ENCODE measurements at regions not wholly inside any gene's neighbourhood (a gene's known extent, or its start where the extent isn't known, plus 50 kb on each side); places are given as distances from the start of the nearest gene placed in this dataset.

- ATAC-seq (ENCODE audit: insufficient read depth, low read depth) (no peak), DNase-seq (no peak)
- TF ChIP-seq CTCF (IDR thresholded peaks at IDR 0.05; ENCODE audit: borderline replicate concordance, extremely low read depth, low read length, poor library complexity, severe bottlenecking) (peak; percentile 3), EZH2 (IDR thresholded peaks at IDR 0.05; ENCODE audit: borderline replicate concordance, low read depth, low read length, severe bottlenecking) (no peak)
- H3K27me3 ChIP-seq (ENCODE audit: insufficient read depth, low read length, poor library complexity), result no peaks in the 10 kb centered on the region
- no peak overlapping the region for H3K9ac ChIP-seq (ENCODE audit: low read depth, low read length)
- H3K79me2 ChIP-seq (ENCODE audit: insufficient read depth, low read length), result no peaks in the 10 kb centered on the region
- no peaks in the 10 kb centered on the region for H3K36me3 ChIP-seq (ENCODE audit: insufficient read depth, low read length)
- H3K4me1 ChIP-seq (ENCODE audit: insufficient read depth, low read length), result no peaks in the 10 kb centered on the region
- H3K4me3 ChIP-seq (ENCODE audit: low read depth in 1 of 2, low read length in 2 of 2), result no peak overlapping the region
- H2AFZ ChIP-seq (ENCODE audit: low read depth, low read length), result no peak overlapping the region
- H3K4me2 ChIP-seq (ENCODE audit: insufficient read depth, low read length), result no peak overlapping the region
- H4K20me1 ChIP-seq (ENCODE audit: insufficient read depth, low read length), result no peaks in the 10 kb centered on the region
- peaks cover 6% of the 10 kb centered on the region for H3K9me3 ChIP-seq (ENCODE audit: insufficient read depth, low read length, severe bottlenecking)
- H3K27ac ChIP-seq (ENCODE audit: low read length), result no peak overlapping the region
Measured at GRCh38 chr14:65813760-65814384, 401.3 kb downstream of the FUT8 start.

- no peaks in the 10 kb centered on the region for H3K79me2 ChIP-seq (ENCODE audit: insufficient read depth, low read length)
- H2AFZ ChIP-seq (ENCODE audit: low read depth, low read length), result no peak overlapping the region
- no peak overlapping the region for H3K27ac ChIP-seq (ENCODE audit: low read length)
- no peak overlapping the region for H3K4me2 ChIP-seq (ENCODE audit: insufficient read depth, low read length)
- H3K4me3 ChIP-seq (ENCODE audit: low read depth in 1 of 2, low read length in 2 of 2), result no peak overlapping the region
- ATAC-seq (ENCODE audit: insufficient read depth, low read depth), result peak; percentile 66
- peak; percentile 21 for DNase-seq
- no peaks in the 10 kb centered on the region for H3K9me3 ChIP-seq (ENCODE audit: insufficient read depth, low read length, severe bottlenecking)
- H3K36me3 ChIP-seq (ENCODE audit: insufficient read depth, low read length), result no peaks in the 10 kb centered on the region
- H3K27me3 ChIP-seq (ENCODE audit: insufficient read depth, low read length, poor library complexity), result no peaks in the 10 kb centered on the region
- no peaks in the 10 kb centered on the region for H3K4me1 ChIP-seq (ENCODE audit: insufficient read depth, low read length)
- H4K20me1 ChIP-seq (ENCODE audit: insufficient read depth, low read length), result no peaks in the 10 kb centered on the region
- TF ChIP-seq EZH2 (IDR thresholded peaks at IDR 0.05; ENCODE audit: borderline replicate concordance, low read depth, low read length, severe bottlenecking), result no peak
- TF ChIP-seq CTCF (IDR thresholded peaks at IDR 0.05; ENCODE audit: borderline replicate concordance, extremely low read depth, low read length, poor library complexity, severe bottlenecking), result peak; percentile 54
- no peak overlapping the region for H3K9ac ChIP-seq (ENCODE audit: low read depth, low read length)
Measured at GRCh38 chr14:65815127-65815526, 402.6 kb downstream of the FUT8 start.

- Histone ChIP-seq H3K79me2 (ENCODE audit: insufficient read depth, low read length) (no peaks in the 10 kb centered on the region), H4K20me1 (ENCODE audit: insufficient read depth, low read length) (no peaks in the 10 kb centered on the region), H3K27me3 (ENCODE audit: insufficient read depth, low read length, poor library complexity) (no peaks in the 10 kb centered on the region), H3K27ac (ENCODE audit: low read length) (no peak overlapping the region), H3K4me2 (ENCODE audit: insufficient read depth, low read length) (no peak overlapping the region), H3K4me3 (ENCODE audit: low read depth in 1 of 2, low read length in 2 of 2) (no peak overlapping the region), H3K9me3 (ENCODE audit: insufficient read depth, low read length, severe bottlenecking) (no peaks in the 10 kb centered on the region), H3K9ac (ENCODE audit: low read depth, low read length) (no peak overlapping the region), H3K36me3 (ENCODE audit: insufficient read depth, low read length) (no peaks in the 10 kb centered on the region), H3K4me1 (ENCODE audit: insufficient read depth, low read length) (no peaks in the 10 kb centered on the region), H2AFZ (ENCODE audit: low read depth, low read length) (no peak overlapping the region)
- DNase-seq, result no peak
- no peak for TF ChIP-seq CTCF (IDR thresholded peaks at IDR 0.05; ENCODE audit: borderline replicate concordance, extremely low read depth, low read length, poor library complexity, severe bottlenecking)
- no peak for ATAC-seq (ENCODE audit: insufficient read depth, low read depth)
Measured at GRCh38 chr14:65817011-65817410, 404.5 kb downstream of the FUT8 start.

- Histone ChIP-seq H4K20me1 (ENCODE audit: insufficient read depth, low read length) (no peaks in the 10 kb centered on the region), H3K9ac (ENCODE audit: low read depth, low read length) (no peak overlapping the region), H3K9me3 (ENCODE audit: insufficient read depth, low read length, severe bottlenecking) (no peaks in the 10 kb centered on the region), H3K4me2 (ENCODE audit: insufficient read depth, low read length) (no peak overlapping the region), H2AFZ (ENCODE audit: low read depth, low read length) (no peak overlapping the region), H3K4me3 (ENCODE audit: low read depth in 1 of 2, low read length in 2 of 2) (no peak overlapping the region), H3K27me3 (ENCODE audit: insufficient read depth, low read length, poor library complexity) (no peaks in the 10 kb centered on the region), H3K4me1 (ENCODE audit: insufficient read depth, low read length) (peaks cover 2% of the 10 kb centered on the region), H3K36me3 (ENCODE audit: insufficient read depth, low read length) (no peaks in the 10 kb centered on the region), H3K27ac (ENCODE audit: low read length) (no peak overlapping the region), H3K79me2 (ENCODE audit: insufficient read depth, low read length) (no peaks in the 10 kb centered on the region)
- ATAC-seq (ENCODE audit: insufficient read depth, low read depth) (no peak), DNase-seq (no peak)
- TF ChIP-seq CTCF (IDR thresholded peaks at IDR 0.05; ENCODE audit: borderline replicate concordance, extremely low read depth, low read length, poor library complexity, severe bottlenecking) (no peak), EZH2 (IDR thresholded peaks at IDR 0.05; ENCODE audit: borderline replicate concordance, low read depth, low read length, severe bottlenecking) (no peak)
Measured at GRCh38 chr14:65819569-65819968, 407.0 kb downstream of the FUT8 start.
